Renal cortical epithelial cell (primary cell): ENCODE measurements at regions not wholly inside any gene's neighbourhood (a gene's known extent, or its start where the extent isn't known, plus 50 kb on each side); places are given as distances from the start of the nearest gene placed in this dataset.
"Not testable (repeated sequence)": the region's sequence is repeated elsewhere in the genome, so short reads cannot be mapped to it uniquely, and the experiment has no call there.

Experiments used
- DNase-seq: peaks from one replicate; pipeline ENCODE4 v3.0.0-alpha.2; 2011; ENCODE audit warnings: low read depth

GRCh38 chr11:122604621-122605020 is 50.9 kb upstream of the UBASH3B start:
- DNase-seq = no peak

- DNase-seq = peak; percentile 38
Measured at GRCh38 chr11:122601141-122602125, 54.1 kb upstream of the UBASH3B start.

- DNase-seq = no peak
Measured at GRCh38 chr11:122600290-122600689, 55.2 kb upstream of the UBASH3B start.

- DNase-seq = no peak
Measured at GRCh38 chr11:122599434-122599833, 56.1 kb upstream of the UBASH3B start.

- DNase-seq = peak; percentile 15
Measured at GRCh38 chr11:122598971-122599370, 56.6 kb upstream of the UBASH3B start.

- no peak for DNase-seq
Measured at GRCh38 chr11:122597511-122597910, 58.0 kb upstream of the UBASH3B start.

GRCh38 chr11:122594986-122595645 is 60.4 kb upstream of the UBASH3B start:
- no peak for DNase-seq

GRCh38 chr11:122593473-122594420 is 61.8 kb upstream of the UBASH3B start:
- DNase-seq = no peak

- DNase-seq = no peak
Measured at GRCh38 chr11:122592641-122593040, 62.9 kb upstream of the UBASH3B start.

- no peak for DNase-seq
Measured at GRCh38 chr11:122584670-122585069, 70.9 kb upstream of the UBASH3B start.

GRCh38 chr11:122580071-122580470 is 75.5 kb upstream of the UBASH3B start:
- not testable (repeated sequence) for DNase-seq

GRCh38 chr11:122578171-122578825 is 77.2 kb upstream of the UBASH3B start:
- DNase-seq = peak; percentile 37

- no peak for DNase-seq
Measured at GRCh38 chr11:122572592-122572991, 82.9 kb upstream of the UBASH3B start.

GRCh38 chr11:122563761-122564160 is 91.8 kb upstream of the UBASH3B start:
- DNase-seq = no peak

- DNase-seq = no peak
Measured at GRCh38 chr11:122559734-122560382, 95.7 kb upstream of the UBASH3B start.

- not testable (repeated sequence) for DNase-seq
Measured at GRCh38 chr11:122559218-122559617, 96.3 kb upstream of the UBASH3B start.

GRCh38 chr11:122557163-122557562 is 98.4 kb upstream of the UBASH3B start:
- not testable (repeated sequence) for DNase-seq

GRCh38 chr11:122556605-122557004 is 98.9 kb upstream of the UBASH3B start:
- DNase-seq = no peak

GRCh38 chr11:122538060-122538459 is 117.5 kb upstream of the UBASH3B start:
- no peak for DNase-seq

- no peak for DNase-seq
Measured at GRCh38 chr11:122524898-122525297, 130.6 kb upstream of the UBASH3B start.
